Mesenchymal stem cell (in vitro differentiated cells and primary cell): ENCODE measurements at regions not wholly inside any gene's neighbourhood (a gene's known extent, or its start where the extent isn't known, plus 50 kb on each side); places are given as distances from the start of the nearest gene placed in this dataset.

Experiments
- DNase-seq: peaks from one replicate; pipeline ENCODE4 v3.0.0-alpha.2; 2013
- H2AFZ ChIP-seq: one replicate; pipeline ENCODE4 v1.6.1; 2013; ENCODE audit warnings: low read depth, mild to moderate bottlenecking, control low read depth, inconsistent platforms, low read length, moderate library complexity
- H2AK5ac ChIP-seq: 2 replicates; pipeline ENCODE4 v1.6.1; 2013; ENCODE audit warnings: low read length, moderate library complexity, mild to moderate bottlenecking, inconsistent platforms; ENCODE audit not compliant: severe bottlenecking
- H2BK120ac ChIP-seq: one replicate; pipeline ENCODE4 v1.6.1; 2013; ENCODE audit warnings: low read depth, mild to moderate bottlenecking, inconsistent platforms, low read length, moderate library complexity
- H2BK12ac ChIP-seq, 2 experiments: one replicate each; pipeline ENCODE4 v1.6.1; 2013; ENCODE audit warnings: inconsistent platforms in 2 of 2, low read length in 2 of 2, mild to moderate bottlenecking in 2 of 2, moderate library complexity in 2 of 2, control low read depth in 1 of 2
- H2BK15ac ChIP-seq: one replicate; pipeline ENCODE4 v1.6.1; 2013; ENCODE audit warnings: mild to moderate bottlenecking, low read depth, inconsistent platforms; ENCODE audit not compliant: poor library complexity, severe bottlenecking
- H2BK5ac ChIP-seq: 2 replicates; pipeline ENCODE4 v1.6.1; 2013; ENCODE audit warnings: low read depth, mild to moderate bottlenecking, low read length, control low read depth, inconsistent platforms; ENCODE audit not compliant: poor library complexity, severe bottlenecking
- H3K14ac ChIP-seq, 2 experiments: one replicate each; pipeline ENCODE4 v1.6.1; 2013; ENCODE audit warnings: inconsistent platforms in 2 of 2, low read length in 2 of 2, control low read depth in 1 of 2, mild to moderate bottlenecking in 1 of 2, moderate library complexity in 1 of 2
- H3K18ac ChIP-seq, 2 experiments: one replicate each; pipeline ENCODE4 v1.6.1; 2013; ENCODE audit warnings: inconsistent platforms in 2 of 2, low read length in 2 of 2, control low read depth in 1 of 2, low read depth in 1 of 2, mild to moderate bottlenecking in 1 of 2
- H3K23ac ChIP-seq, 2 experiments: one replicate each; pipeline ENCODE4 v1.6.1; 2013; ENCODE audit warnings: inconsistent platforms in 2 of 2, low read length in 2 of 2, mild to moderate bottlenecking in 2 of 2, moderate library complexity in 2 of 2, control low read depth in 1 of 2
- H3K27ac ChIP-seq: 2 replicates; pipeline ENCODE4 v1.5.1; 2013; ENCODE audit warnings: mild to moderate bottlenecking, moderate library complexity, low read length, control low read depth, inconsistent platforms; ENCODE audit not compliant: poor library complexity, severe bottlenecking
- H3K27me3 ChIP-seq, 2 experiments: 2 replicates each; pipeline versions ENCODE4 v1.6.1 to v1.7.0; 2013; ENCODE audit warnings: low read length in 2 of 2, mild to moderate bottlenecking in 2 of 2, moderate library complexity in 2 of 2, control low read depth in 1 of 2, inconsistent platforms in 1 of 2; ENCODE audit not compliant: control insufficient read depth in 1 of 2, insufficient read depth in 1 of 2
- H3K36me3 ChIP-seq, 2 experiments: 2 replicates each; pipeline versions ENCODE4 v1.6.1 to v1.7.0; 2013; ENCODE audit warnings: low read length in 2 of 2, control low read depth in 1 of 2, inconsistent platforms in 1 of 2, low read depth in 1 of 2, mild to moderate bottlenecking in 1 of 2; ENCODE audit not compliant: insufficient read depth in 2 of 2, control insufficient read depth in 1 of 2
- H3K4ac ChIP-seq, 2 experiments: one replicate each; pipeline ENCODE4 v1.6.1; 2013; ENCODE audit warnings: inconsistent platforms in 2 of 2, low read length in 2 of 2, mild to moderate bottlenecking in 2 of 2, moderate library complexity in 2 of 2, control low read depth in 1 of 2, low read depth in 1 of 2
- H3K4me1 ChIP-seq: 2 replicates; pipeline ENCODE4 v1.6.1; 2013; ENCODE audit warnings: low read depth, low read length, control low read depth; ENCODE audit not compliant: control insufficient read depth, insufficient read depth
- H3K4me2 ChIP-seq: 2 replicates; pipeline ENCODE4 v1.6.1; 2013; ENCODE audit warnings: low read length, mild to moderate bottlenecking, inconsistent platforms; ENCODE audit not compliant: poor library complexity, severe bottlenecking
- H3K4me3 ChIP-seq, 2 experiments: 2 replicates each; pipeline versions ENCODE4 v1.5.1 to v1.7.0; 2013; ENCODE audit warnings: low read length in 2 of 2, mild to moderate bottlenecking in 2 of 2, control low read depth in 1 of 2, low read depth in 1 of 2; ENCODE audit not compliant: insufficient read depth in 1 of 2
- H3K79me1 ChIP-seq: replicated peaks from 2 replicates; pipeline ENCODE4 v1.6.1; 2013; ENCODE audit warnings: mild to moderate bottlenecking, control low read depth, low read length, inconsistent platforms; ENCODE audit not compliant: poor library complexity, severe bottlenecking
- H3K9ac ChIP-seq: 2 replicates; pipeline ENCODE4 v1.7.0; 2013; ENCODE audit warnings: mild to moderate bottlenecking, low read length, moderate library complexity
- H3K9me3 ChIP-seq: 2 replicates; pipeline ENCODE4 v1.7.0; 2013; ENCODE audit warnings: mild to moderate bottlenecking, low read length; ENCODE audit not compliant: control insufficient read depth
- H4K8ac ChIP-seq: one replicate; pipeline ENCODE4 v1.6.1; 2013; ENCODE audit warnings: inconsistent platforms, mild to moderate bottlenecking, low read length, moderate library complexity
- H4K91ac ChIP-seq: one replicate; pipeline ENCODE4 v1.6.1; 2013; ENCODE audit warnings: mild to moderate bottlenecking, low read length, inconsistent platforms
- WGBS: methylation state at CpG from one replicate; pipeline ENCODE4 v1.1.7; 2013; ENCODE audit warnings: mixed read lengths; 5-methylcytosine and 5-hydroxymethylcytosine counted together

DNA sequence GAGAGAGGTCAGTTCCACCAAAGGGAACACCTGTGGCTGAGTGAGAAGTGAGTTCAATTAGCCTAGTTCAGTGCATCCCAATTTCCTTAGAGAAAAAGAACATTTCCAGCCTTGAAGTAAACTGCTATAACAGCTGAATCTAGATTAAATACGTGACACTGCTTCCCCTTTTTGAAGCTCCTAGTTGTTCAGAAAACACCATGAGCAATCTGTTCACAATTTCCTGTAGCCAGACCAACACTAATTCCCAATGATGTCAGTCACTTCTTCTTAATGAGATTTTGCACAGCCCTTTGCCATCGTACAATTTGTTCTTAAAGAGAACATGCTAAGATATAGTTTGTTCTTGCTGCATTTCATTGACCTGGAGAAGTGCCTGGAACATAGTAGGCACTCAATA is 144.6 kb upstream of the EDNRA start:
- no peak overlapping the region for H3K23ac ChIP-seq
- no peak overlapping the region for H2BK12ac ChIP-seq
- WGBS, result 1% methylated on average over 2 of the region's 2 CpGs

GRCh38 chr4:147339100-147339499 is 141.8 kb upstream of the EDNRA start:
- no peaks in the 10 kb centered on the region for H3K27me3 ChIP-seq
- no peaks in the 10 kb centered on the region for H3K9me3 ChIP-seq
- no peak overlapping the region for H3K23ac ChIP-seq
- peak overlapping the region in 1 of 2 experiments; percentile 87 for H2BK12ac ChIP-seq
- DNase-seq, result no peak
- no peak overlapping the region for H4K8ac ChIP-seq
- WGBS, result 77% methylated on average over 4 of the region's 4 CpGs
- no peak overlapping the region for H3K27ac ChIP-seq
- no peak overlapping the region for H2AK5ac ChIP-seq
- H3K4me3 ChIP-seq, result no peak overlapping the region
- no peak overlapping the region for H2BK120ac ChIP-seq
- H3K18ac ChIP-seq, result peak overlapping the region in 1 of 2 experiments; percentile 59
- H2AFZ ChIP-seq, result no peak overlapping the region
- no peak overlapping the region for H2BK15ac ChIP-seq
- no peaks in the 10 kb centered on the region for H3K79me1 ChIP-seq
- no peak overlapping the region for H2BK5ac ChIP-seq
- H3K4ac ChIP-seq, result no peak overlapping the region
- H3K4me1 ChIP-seq, result no peaks in the 10 kb centered on the region
- H3K36me3 ChIP-seq, result no peaks in the 10 kb centered on the region
- H4K91ac ChIP-seq, result no peak overlapping the region
- H3K4me2 ChIP-seq, result no peak overlapping the region
- no peak overlapping the region for H3K14ac ChIP-seq
- H3K9ac ChIP-seq, result no peak overlapping the region

More for the DNA sequence above, 144.6 kb upstream of the EDNRA start:
- no peak overlapping the region for H2BK120ac ChIP-seq
- no peaks in the 10 kb centered on the region for H3K36me3 ChIP-seq
- no peaks in the 10 kb centered on the region for H3K79me1 ChIP-seq
- no peak overlapping the region for H3K4me2 ChIP-seq
- no peaks in the 10 kb centered on the region for H3K27me3 ChIP-seq
- H2AFZ ChIP-seq, result no peak overlapping the region
- no peak overlapping the region for H3K18ac ChIP-seq
- H4K8ac ChIP-seq, result no peak overlapping the region
- no peaks in the 10 kb centered on the region for H3K4me1 ChIP-seq
- H3K4ac ChIP-seq, result peak overlapping the region in 1 of 2 experiments; percentile 41
- no peak overlapping the region for H3K14ac ChIP-seq
- no peaks in the 10 kb centered on the region for H3K9me3 ChIP-seq
- H4K91ac ChIP-seq, result no peak overlapping the region
- no peak overlapping the region for H2BK5ac ChIP-seq
- DNase-seq, result peak; percentile 42
- H2BK15ac ChIP-seq, result no peak overlapping the region
- H3K4me3 ChIP-seq, result no peak overlapping the region
- no peak overlapping the region for H3K27ac ChIP-seq
- H3K9ac ChIP-seq, result no peak overlapping the region
- no peak overlapping the region for H2AK5ac ChIP-seq

DNA sequence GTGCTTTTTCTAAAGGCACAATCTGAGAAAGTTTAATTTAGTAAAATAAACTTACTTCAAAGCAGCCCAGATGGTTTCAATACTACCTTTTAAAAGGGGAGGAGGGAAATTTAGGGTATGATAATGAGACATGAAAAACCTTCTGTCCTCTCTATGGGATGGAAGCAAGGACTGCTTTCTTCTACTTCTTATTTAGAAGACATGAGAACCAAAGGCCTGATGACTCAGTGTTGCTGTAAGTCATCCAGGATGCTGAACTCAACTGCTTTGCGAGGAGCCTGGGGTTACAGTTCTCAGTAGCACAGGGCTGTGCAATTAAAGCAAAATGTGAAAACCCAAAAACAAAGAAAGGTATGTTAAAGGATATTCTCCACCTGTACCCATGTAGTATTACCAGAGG is 140.8 kb upstream of the EDNRA start:
- H3K27me3 ChIP-seq, result no peaks in the 10 kb centered on the region
- 11% methylated on average over 1 of the region's 1 CpG for WGBS
- H3K4me1 ChIP-seq, result no peaks in the 10 kb centered on the region

GRCh38 chr4:147340591-147341120 is 140.2 kb upstream of the EDNRA start:
- Histone ChIP-seq H3K4ac (peak overlapping the region in 1 of 2 experiments; percentile 4), H3K79me1 (no peaks in the 10 kb centered on the region), H3K23ac (no peak overlapping the region), H4K8ac (no peak overlapping the region), H3K4me1 (no peaks in the 10 kb centered on the region), H3K9me3 (no peaks in the 10 kb centered on the region), H2AFZ (no peak overlapping the region), H2BK15ac (no peak overlapping the region), H4K91ac (no peak overlapping the region), H3K27ac (no peak overlapping the region), H2BK120ac (no peak overlapping the region), H2BK5ac (no peak overlapping the region), H2BK12ac (no peak overlapping the region), H3K4me2 (no peak overlapping the region), H2AK5ac (no peak overlapping the region), H3K4me3 (no peak overlapping the region), H3K9ac (no peak overlapping the region), H3K27me3 (no peaks in the 10 kb centered on the region), H3K14ac (no peak overlapping the region), H3K36me3 (no peaks in the 10 kb centered on the region), H3K18ac (no peak overlapping the region)
- peak; percentile 62 for DNase-seq
- WGBS, result 37% methylated on average over 2 of the region's 3 CpGs

More for the DNA sequence above, 140.8 kb upstream of the EDNRA start:
- H3K79me1 ChIP-seq, result no peaks in the 10 kb centered on the region
- H3K27ac ChIP-seq, result no peak overlapping the region
- no peak overlapping the region for H2AK5ac ChIP-seq
- H3K36me3 ChIP-seq, result no peaks in the 10 kb centered on the region
- H3K14ac ChIP-seq, result no peak overlapping the region
- no peaks in the 10 kb centered on the region for H3K9me3 ChIP-seq
- H2BK5ac ChIP-seq, result no peak overlapping the region
- H2AFZ ChIP-seq, result no peak overlapping the region
- no peak overlapping the region for H2BK120ac ChIP-seq
- no peak overlapping the region for H2BK15ac ChIP-seq
- no peak overlapping the region for H4K8ac ChIP-seq
- no peak overlapping the region for H4K91ac ChIP-seq
- no peak overlapping the region for H3K18ac ChIP-seq
- no peak overlapping the region for H3K23ac ChIP-seq
- no peak overlapping the region for H3K9ac ChIP-seq
- no peak overlapping the region for H3K4me2 ChIP-seq
- no peak overlapping the region for H3K4me3 ChIP-seq
- DNase-seq, result peak; percentile 80
- H3K4ac ChIP-seq, result no peak overlapping the region
- H2BK12ac ChIP-seq, result no peak overlapping the region
